ENCODE measurements at regions not wholly inside any gene's neighbourhood (a gene's known extent, or its start where the extent isn't known, plus 50 kb on each side); places are given as distances from the start of the nearest gene placed in this dataset.

DNA sequence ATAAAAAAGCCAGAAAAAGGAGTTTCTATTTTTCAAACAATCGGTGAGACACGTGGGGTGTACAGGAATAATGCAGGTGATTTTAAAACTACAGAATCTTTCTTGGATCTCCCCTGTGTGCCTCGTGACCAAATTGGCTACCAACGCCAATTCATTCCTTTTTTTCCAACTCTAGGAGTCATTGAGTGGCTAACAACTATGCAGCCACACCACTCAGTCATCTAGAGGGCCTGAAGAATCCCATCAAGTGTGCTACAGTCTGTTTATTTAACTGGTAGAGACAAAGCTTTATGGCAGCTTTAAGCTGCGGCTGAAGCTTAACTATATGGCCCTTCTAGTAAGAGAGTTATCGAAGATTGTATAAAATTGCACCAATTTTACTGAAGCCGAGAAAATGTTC is 113.1 kb upstream of the NIPBL start:
- TF ChIP-seq POLR2AphosphoS5 (IDR thresholded peaks at IDR 0.05; ENCODE audit: low read depth, low read length), result no peak
- TF ChIP-seq SIN3A (IDR thresholded peaks at IDR 0.05; ENCODE audit: borderline replicate concordance, insufficient read depth, low read length), result no peak
- TF ChIP-seq, protein P1, sequence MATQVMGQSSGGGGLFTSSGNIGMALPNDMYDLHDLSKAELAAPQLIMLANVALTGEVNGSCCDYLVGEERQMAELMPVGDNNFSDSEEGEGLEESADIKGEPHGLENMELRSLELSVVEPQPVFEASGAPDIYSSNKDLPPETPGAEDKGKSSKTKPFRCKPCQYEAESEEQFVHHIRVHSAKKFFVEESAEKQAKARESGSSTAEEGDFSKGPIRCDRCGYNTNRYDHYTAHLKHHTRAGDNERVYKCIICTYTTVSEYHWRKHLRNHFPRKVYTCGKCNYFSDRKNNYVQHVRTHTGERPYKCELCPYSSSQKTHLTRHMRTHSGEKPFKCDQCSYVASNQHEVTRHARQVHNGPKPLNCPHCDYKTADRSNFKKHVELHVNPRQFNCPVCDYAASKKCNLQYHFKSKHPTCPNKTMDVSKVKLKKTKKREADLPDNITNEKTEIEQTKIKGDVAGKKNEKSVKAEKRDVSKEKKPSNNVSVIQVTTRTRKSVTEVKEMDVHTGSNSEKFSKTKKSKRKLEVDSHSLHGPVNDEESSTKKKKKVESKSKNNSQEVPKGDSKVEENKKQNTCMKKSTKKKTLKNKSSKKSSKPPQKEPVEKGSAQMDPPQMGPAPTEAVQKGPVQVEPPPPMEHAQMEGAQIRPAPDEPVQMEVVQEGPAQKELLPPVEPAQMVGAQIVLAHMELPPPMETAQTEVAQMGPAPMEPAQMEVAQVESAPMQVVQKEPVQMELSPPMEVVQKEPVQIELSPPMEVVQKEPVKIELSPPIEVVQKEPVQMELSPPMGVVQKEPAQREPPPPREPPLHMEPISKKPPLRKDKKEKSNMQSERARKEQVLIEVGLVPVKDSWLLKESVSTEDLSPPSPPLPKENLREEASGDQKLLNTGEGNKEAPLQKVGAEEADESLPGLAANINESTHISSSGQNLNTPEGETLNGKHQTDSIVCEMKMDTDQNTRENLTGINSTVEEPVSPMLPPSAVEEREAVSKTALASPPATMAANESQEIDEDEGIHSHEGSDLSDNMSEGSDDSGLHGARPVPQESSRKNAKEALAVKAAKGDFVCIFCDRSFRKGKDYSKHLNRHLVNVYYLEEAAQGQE (IDR thresholded peaks at IDR 0.05; ENCODE audit: insufficient read depth in 1 of 2, low read depth in 2 of 2, low read length in 2 of 2), result no peak
- no peak for TF ChIP-seq TAF1 (IDR thresholded peaks at IDR 0.05; ENCODE audit: borderline replicate concordance, insufficient read depth, low read length)

Data from PFSK-1 (cell line).